MM.1S (cell line): ENCODE measurements at regions not wholly inside any gene's neighbourhood (a gene's known extent, or its start where the extent isn't known, plus 50 kb on each side); places are given as distances from the start of the nearest gene placed in this dataset.

Experiments
- DNase-seq: peaks from one replicate; pipeline ENCODE4 v3.0.0-alpha.2; 2015
- H2AFZ ChIP-seq: fragments of 300-600 bp; sonication (generic); 2 replicates; pipeline ENCODE4 v1.6.0; 2016; ENCODE audit warnings: antibody characterized with exemption, low read length
- H3F3A ChIP-seq: fragments of 300-600 bp; sonication (generic); 2 replicates; pipeline ENCODE4 v1.6.1; 2016; ENCODE audit warnings: mild to moderate bottlenecking, antibody characterized with exemption, low read length, moderate library complexity, mixed read lengths; ENCODE audit not compliant: insufficient read depth
- H3K27ac ChIP-seq: fragments of 300-600 bp; sonication (generic); 2 replicates; pipeline ENCODE4 v1.5.1; 2016; ENCODE audit warnings: mild to moderate bottlenecking, low read length
- H3K27me3 ChIP-seq: fragments of 300-600 bp; sonication (generic); replicated peaks from 2 replicates; pipeline ENCODE4 v1.6.0; 2016; ENCODE audit warnings: low read length; ENCODE audit not compliant: insufficient read depth
- H3K36me3 ChIP-seq: fragments of 300-600 bp; sonication (generic); replicated peaks from 2 replicates; pipeline ENCODE4 v1.6.1; 2016; ENCODE audit warnings: mild to moderate bottlenecking, low read length, mixed read lengths; ENCODE audit not compliant: insufficient read depth
- H3K4me1 ChIP-seq: fragments of 300-600 bp; sonication (generic); 2 replicates; pipeline ENCODE4 v1.6.1; 2016; ENCODE audit warnings: low read length, mixed read lengths
- H3K4me2 ChIP-seq: fragments of 300-600 bp; sonication (generic); 2 replicates; pipeline ENCODE4 v1.6.0; 2016; ENCODE audit warnings: low read depth, low read length
- H3K4me3 ChIP-seq: fragments of 300-600 bp; sonication (generic); 2 replicates; pipeline ENCODE4 v1.5.1; 2016; ENCODE audit warnings: low read length, mixed read lengths
- H3K79me2 ChIP-seq: fragments of 300-600 bp; sonication (generic); 2 replicates; pipeline ENCODE4 v1.6.1; 2016; ENCODE audit warnings: mixed run types, low read length, mixed read lengths
- H3K9ac ChIP-seq: fragments of 300-600 bp; sonication (generic); 2 replicates; pipeline ENCODE4 v1.6.1; 2016; ENCODE audit warnings: low read length, mixed read lengths
- H3K9me2 ChIP-seq: fragments of 300-600 bp; sonication (generic); replicated peaks from 2 replicates; pipeline ENCODE4 v1.6.1; 2016; ENCODE audit warnings: mild to moderate bottlenecking, low read length, mixed read lengths; ENCODE audit not compliant: insufficient read depth
- H3K9me3 ChIP-seq: fragments of 300-600 bp; sonication (generic); replicated peaks from 2 replicates; pipeline ENCODE4 v1.6.1; 2016; ENCODE audit warnings: mild to moderate bottlenecking, low read length, mixed read lengths; ENCODE audit not compliant: insufficient read depth
- H4K20me1 ChIP-seq: fragments of 300-600 bp; sonication (generic); 2 replicates; pipeline ENCODE4 v1.6.1; 2016; ENCODE audit warnings: mild to moderate bottlenecking, low read length, moderate library complexity, mixed read lengths; ENCODE audit not compliant: insufficient read depth
- CTCF ChIP-seq: fragments of 300-600 bp; sonication (generic); IDR thresholded peaks from 2 replicates; pipeline ENCODE4 v1.5.1; 2016; ENCODE audit warnings: antibody characterized with exemption, low read length, mixed read lengths
- EZH2 ChIP-seq: fragments of 300-600 bp; sonication (generic); optimal IDR thresholded peaks from 2 replicates; pipeline ENCODE3; 2017; ENCODE audit warnings: low read depth, mild to moderate bottlenecking, antibody characterized with exemption, low read length, mixed read lengths
- EZH2phosphoT487 ChIP-seq: fragments of 300-600 bp; sonication (generic); IDR thresholded peaks from 2 replicates; pipeline ENCODE4 v1.6.1; 2018; ENCODE audit warnings: antibody characterized with exemption, low read length

GRCh38 chr7:42359946-42360345, 122.9 kb upstream of the GLI3 start:
- DNase-seq: no peak
- no peaks in the 10 kb centered on the region for H3F3A ChIP-seq
- no peaks in the 10 kb centered on the region for H3K4me1 ChIP-seq
- H3K4me3 ChIP-seq: no peak overlapping the region
- H3K9me3 ChIP-seq: no peaks in the 10 kb centered on the region
- H3K4me2 ChIP-seq: no peak overlapping the region
- no peaks in the 10 kb centered on the region for H4K20me1 ChIP-seq
- H2AFZ ChIP-seq: no peak overlapping the region
- TF ChIP-seq EZH2 (no peak), CTCF (no peak), EZH2phosphoT487 (no peak)
- H3K9me2 ChIP-seq: no peaks in the 10 kb centered on the region
- no peak overlapping the region for H3K9ac ChIP-seq
- H3K27me3 ChIP-seq: no peaks in the 10 kb centered on the region
- H3K36me3 ChIP-seq: no peaks in the 10 kb centered on the region
- no peak overlapping the region for H3K27ac ChIP-seq
- no peaks in the 10 kb centered on the region for H3K79me2 ChIP-seq

GRCh38 chr7:42351316-42351935, 114.4 kb upstream of the GLI3 start:
- Histone ChIP-seq H3F3A (no peaks in the 10 kb centered on the region), H3K9ac (no peak overlapping the region), H3K27ac (no peak overlapping the region), H3K4me3 (no peak overlapping the region), H3K9me3 (no peaks in the 10 kb centered on the region), H2AFZ (no peak overlapping the region), H3K27me3 (no peaks in the 10 kb centered on the region), H3K79me2 (no peaks in the 10 kb centered on the region), H3K4me2 (no peak overlapping the region), H3K36me3 (no peaks in the 10 kb centered on the region), H4K20me1 (no peaks in the 10 kb centered on the region), H3K9me2 (no peaks in the 10 kb centered on the region), H3K4me1 (no peaks in the 10 kb centered on the region)
- no peak for DNase-seq
- TF ChIP-seq EZH2phosphoT487 (no peak), CTCF (no peak), EZH2 (no peak)

GRCh38 chr7:42350801-42351200, 113.8 kb upstream of the GLI3 start:
- Histone ChIP-seq H4K20me1 (no peaks in the 10 kb centered on the region), H3K9me2 (no peaks in the 10 kb centered on the region), H3K9me3 (no peaks in the 10 kb centered on the region), H3K79me2 (no peaks in the 10 kb centered on the region), H3K4me2 (no peak overlapping the region), H3F3A (no peaks in the 10 kb centered on the region), H2AFZ (no peak overlapping the region), H3K27me3 (no peaks in the 10 kb centered on the region), H3K4me1 (no peaks in the 10 kb centered on the region), H3K4me3 (no peak overlapping the region), H3K27ac (no peak overlapping the region), H3K9ac (no peak overlapping the region), H3K36me3 (no peaks in the 10 kb centered on the region)
- TF ChIP-seq CTCF: no peak
- TF ChIP-seq EZH2phosphoT487: no peak
- TF ChIP-seq EZH2: no peak
- no peak for DNase-seq
